ENCODE measurements at regions not wholly inside any gene's neighbourhood (a gene's known extent, or its start where the extent isn't known, plus 50 kb on each side); places are given as distances from the start of the nearest gene placed in this dataset.

DNA sequence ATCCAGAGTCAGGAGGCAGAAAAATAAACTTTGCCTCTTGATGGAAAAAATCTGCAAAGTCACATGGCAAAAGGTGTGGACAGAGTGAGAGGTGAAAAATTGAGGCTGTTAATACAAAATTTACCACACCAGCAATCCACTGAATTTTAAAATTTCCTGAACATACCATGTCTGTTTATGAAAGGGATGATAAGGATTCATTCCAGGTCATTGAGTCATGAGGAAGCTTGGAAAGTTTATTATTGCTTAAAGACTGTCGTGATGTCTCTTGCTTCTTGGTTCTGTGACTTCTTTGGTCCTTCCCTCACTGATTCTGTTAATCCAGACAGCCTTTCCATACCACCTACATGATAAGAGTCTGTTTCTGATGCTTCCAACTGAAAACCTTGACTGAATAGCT lies 73.2 kb downstream of the TTC6 start:
- TF ChIP-seq, protein P1, sequence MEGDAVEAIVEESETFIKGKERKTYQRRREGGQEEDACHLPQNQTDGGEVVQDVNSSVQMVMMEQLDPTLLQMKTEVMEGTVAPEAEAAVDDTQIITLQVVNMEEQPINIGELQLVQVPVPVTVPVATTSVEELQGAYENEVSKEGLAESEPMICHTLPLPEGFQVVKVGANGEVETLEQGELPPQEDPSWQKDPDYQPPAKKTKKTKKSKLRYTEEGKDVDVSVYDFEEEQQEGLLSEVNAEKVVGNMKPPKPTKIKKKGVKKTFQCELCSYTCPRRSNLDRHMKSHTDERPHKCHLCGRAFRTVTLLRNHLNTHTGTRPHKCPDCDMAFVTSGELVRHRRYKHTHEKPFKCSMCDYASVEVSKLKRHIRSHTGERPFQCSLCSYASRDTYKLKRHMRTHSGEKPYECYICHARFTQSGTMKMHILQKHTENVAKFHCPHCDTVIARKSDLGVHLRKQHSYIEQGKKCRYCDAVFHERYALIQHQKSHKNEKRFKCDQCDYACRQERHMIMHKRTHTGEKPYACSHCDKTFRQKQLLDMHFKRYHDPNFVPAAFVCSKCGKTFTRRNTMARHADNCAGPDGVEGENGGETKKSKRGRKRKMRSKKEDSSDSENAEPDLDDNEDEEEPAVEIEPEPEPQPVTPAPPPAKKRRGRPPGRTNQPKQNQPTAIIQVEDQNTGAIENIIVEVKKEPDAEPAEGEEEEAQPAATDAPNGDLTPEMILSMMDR (IDR thresholded peaks at IDR 0.05) = no peak
- TF ChIP-seq POLR2AphosphoS5 (IDR thresholded peaks at IDR 0.05) = no peak
- TF ChIP-seq POLR2A (IDR thresholded peaks at IDR 0.05) = no peak
- no peak for TF ChIP-seq EP300 (IDR thresholded peaks at IDR 0.05)

Data from upper lobe of left lung (tissue), 4 donors.